Activated effector memory CD4-positive, alpha-beta T cell treated with Interleukin-2 at 50 U/mL for 16 hours (primary cell): ENCODE measurements at regions not wholly inside any gene's neighbourhood (a gene's known extent, or its start where the extent isn't known, plus 50 kb on each side); places are given as distances from the start of the nearest gene placed in this dataset.

Source experiments
- DNase-seq: peaks from one replicate; pipeline ENCODE4 v3.0.0-alpha.2; 2020

GRCh38 chr5:96090215-96090614 lies 128.6 kb upstream of the ELL2 start:
- no peak for DNase-seq

GRCh38 chr5:96088706-96089498 lies 127.3 kb upstream of the ELL2 start:
- no peak for DNase-seq

DNA sequence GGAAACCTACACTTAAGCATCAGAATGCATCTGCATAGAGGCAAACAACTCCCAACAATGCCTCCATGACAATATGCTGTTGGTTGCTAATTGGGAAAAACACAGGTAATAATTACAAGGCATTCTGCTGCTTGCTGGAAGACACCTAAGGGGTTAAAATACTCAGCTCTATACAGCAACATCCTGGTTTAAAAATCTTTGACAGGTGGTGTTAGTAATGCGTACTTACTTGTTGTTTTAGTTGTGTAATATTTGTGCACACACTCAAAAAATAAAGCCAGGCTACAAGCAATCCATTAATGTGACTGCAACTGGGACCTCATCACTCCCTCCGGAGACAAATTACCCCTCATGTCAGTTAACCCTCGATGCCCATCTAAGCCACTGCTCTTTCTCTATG lies 126.3 kb upstream of the ELL2 start:
- no peak for DNase-seq

DNA sequence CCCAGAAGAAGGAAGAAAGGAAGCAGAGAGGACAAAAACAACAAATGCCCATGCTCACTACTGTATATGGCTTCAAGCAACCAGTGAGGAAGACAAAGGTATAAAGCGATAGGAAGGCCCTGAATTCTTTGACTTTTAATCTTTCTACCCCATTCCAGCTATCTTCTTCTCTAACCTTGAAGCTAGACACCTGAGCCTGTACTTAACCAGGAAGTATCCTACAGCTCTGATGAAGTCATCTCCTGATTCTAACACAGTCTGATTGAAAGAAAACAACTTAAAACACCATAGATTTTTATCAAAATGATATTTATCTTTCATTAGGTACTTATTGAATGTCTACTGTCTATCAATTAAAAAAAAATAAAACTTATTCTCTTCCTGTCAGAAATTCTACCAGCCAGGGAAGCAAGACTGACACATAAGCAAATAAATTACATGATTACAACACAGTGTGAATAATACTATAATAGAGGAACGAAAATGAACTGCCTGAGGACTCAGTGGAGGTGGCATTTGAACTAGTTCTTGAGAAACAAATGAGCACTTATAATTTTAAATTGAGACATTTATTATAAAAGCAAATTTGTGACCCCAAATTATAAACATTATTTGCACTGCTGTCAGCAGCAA lies 123.3 kb upstream of the ELL2 start:
- no peak for DNase-seq

GRCh38 chr5:96083361-96083881 lies 121.8 kb upstream of the ELL2 start:
- no peak for DNase-seq

DNA sequence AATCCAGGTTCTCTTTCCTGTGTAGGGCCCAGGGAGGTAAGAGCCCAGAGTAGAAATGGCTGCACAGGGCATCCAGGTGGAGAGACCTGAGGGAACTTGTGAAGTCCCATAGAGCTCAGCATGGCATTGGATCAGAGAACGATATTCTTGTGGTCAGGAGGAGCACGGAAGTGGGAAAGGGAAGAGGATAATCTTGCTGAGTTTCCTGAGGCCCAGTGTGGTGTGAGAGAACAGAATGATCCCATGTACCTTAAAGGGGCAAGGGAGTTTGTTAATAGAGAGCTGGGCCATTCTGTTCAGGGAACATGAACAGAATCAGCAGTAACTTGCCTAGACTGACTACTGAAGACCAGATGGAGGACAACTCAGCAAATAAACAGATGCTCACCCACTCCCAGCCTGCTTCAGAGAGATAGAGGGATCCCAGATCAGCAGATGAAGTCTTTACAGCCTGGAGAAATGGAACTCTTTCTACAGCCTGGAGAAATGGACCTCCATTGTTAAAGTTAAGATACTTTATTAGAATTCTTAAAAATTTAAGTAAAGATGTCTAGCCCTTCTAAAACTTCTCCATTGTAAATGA lies 119.7 kb upstream of the ELL2 start:
- DNase-seq: no peak

- DNase-seq: no peak
Observed at GRCh38 chr5:96080557-96080956, 118.9 kb upstream of the ELL2 start.

DNA sequence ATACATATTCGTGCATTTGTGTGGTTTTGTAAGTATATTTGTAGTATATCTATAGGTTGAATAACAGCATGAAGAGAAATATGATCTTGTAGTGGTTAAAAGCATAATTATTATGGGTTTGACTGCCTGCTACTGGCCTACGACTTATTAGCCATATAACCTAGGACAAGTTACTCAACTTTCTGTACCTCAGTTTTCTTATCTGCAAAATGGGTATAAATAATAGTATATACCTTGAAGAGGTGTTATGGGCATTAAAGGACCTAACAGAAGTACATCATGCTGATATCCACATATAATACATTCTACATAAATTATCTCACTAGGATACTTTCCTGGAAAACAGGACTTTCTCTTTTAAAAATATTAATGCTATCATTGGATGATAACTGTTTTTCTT lies 118.3 kb upstream of the ELL2 start:
- DNase-seq: no peak

GRCh38 chr5:96079075-96079474 lies 117.4 kb upstream of the ELL2 start:
- no peak for DNase-seq

DNA sequence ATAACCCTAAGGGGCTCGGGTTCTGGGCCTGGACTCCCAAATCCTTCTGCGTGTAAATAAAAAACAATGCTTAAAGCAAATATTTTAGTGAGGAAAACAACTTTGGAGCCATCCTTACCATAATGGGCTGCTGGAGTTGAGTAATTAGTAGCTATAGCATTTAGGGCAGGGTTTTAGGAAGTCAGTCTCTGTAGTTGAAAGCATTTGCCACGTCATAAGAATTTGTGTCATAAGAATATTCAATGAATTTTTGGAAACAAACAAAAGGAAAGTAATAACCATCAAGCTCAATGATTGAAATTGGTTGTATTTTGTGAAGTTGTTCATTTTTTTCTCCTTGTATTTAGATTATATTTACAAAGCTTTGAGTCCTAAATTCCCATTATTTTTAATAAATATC lies 114.8 kb upstream of the ELL2 start:
- DNase-seq: no peak

DNA sequence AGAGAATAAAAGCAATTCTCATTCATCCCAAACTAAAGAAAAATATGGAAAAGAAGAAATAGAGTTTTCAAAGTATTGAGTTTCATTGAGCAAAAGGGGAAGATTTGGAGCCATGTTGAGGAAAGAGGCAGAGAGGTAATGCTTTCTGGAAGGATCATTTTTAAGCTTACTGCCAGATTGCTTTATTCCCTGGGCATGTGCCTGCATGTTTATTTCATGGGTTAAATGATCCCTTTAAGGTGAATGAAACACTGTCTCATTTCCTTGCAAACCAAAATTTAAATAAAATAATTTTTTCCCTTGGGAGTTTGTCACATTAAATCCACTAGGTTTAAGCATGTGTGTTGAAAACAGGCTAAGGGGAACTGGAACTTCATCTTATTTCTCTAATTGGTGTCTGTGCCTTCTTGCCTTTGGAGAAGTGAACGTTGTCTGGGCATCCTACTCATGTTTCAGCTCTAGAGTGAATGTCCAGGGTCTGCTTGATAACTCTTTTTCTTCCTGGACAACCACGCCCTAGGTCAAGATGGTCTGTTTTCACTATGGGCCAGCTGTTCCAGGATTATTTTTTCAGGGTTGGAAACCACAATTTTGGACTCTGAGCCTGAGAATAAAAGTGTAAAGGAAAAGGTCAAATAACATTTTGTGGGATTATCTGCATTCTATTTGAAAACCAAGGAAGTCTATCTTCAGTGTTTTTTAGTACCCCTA lies 114.1 kb upstream of the ELL2 start:
- no peak for DNase-seq

GRCh38 chr5:96074870-96075269 lies 113.2 kb upstream of the ELL2 start:
- DNase-seq: no peak

GRCh38 chr5:96074460-96074859 lies 112.8 kb upstream of the ELL2 start:
- no peak for DNase-seq

DNA sequence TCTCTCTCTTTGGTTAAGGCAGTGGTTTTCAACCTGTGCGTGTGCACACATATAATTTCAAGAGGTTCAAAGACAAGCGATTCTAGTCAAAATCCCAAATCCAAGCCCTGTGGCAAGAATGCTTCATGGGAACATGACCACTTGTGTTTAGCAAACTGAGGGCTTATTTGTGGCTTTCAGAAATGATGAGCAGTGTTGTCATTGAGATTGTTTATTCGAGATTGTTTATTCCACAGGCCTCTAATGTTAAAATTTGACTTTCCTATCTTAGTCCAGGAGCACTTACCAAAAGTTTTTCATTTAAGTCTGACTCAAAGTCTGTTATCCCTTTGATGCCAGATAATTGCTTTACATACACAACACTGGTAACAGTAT lies 111.1 kb upstream of the ELL2 start:
- DNase-seq: no peak

GRCh38 chr5:96072138-96072790 lies 110.6 kb upstream of the ELL2 start:
- DNase-seq: no peak

DNA sequence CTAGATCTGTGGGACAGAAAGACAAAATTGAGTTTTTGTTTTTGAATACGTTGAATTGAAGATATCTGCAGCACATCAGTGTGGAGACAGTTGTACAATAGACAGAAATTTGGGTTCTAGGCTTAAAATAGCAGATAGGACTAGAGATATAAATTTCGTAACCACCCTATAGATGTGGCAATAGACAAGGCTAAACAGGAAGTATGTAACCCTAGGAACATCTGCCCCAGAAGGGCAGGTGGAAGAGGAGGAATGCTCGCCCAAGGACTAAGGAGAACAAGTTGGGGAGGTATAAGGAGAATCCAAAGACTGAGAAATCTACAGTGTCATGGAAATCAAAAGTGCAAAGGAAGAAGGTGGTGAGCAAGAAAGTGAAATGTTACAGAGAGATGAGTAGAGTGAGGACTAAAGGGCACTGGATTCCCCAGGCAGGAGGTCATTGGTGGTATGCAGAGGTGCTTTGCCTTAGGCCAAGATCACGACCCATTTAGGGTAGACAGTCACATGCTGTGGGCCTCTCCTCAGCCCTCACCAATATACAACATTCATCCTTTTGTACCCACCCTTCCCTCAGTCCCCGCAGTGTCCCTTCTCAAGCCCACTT lies 109.1 kb upstream of the ELL2 start:
- DNase-seq: no peak

DNA sequence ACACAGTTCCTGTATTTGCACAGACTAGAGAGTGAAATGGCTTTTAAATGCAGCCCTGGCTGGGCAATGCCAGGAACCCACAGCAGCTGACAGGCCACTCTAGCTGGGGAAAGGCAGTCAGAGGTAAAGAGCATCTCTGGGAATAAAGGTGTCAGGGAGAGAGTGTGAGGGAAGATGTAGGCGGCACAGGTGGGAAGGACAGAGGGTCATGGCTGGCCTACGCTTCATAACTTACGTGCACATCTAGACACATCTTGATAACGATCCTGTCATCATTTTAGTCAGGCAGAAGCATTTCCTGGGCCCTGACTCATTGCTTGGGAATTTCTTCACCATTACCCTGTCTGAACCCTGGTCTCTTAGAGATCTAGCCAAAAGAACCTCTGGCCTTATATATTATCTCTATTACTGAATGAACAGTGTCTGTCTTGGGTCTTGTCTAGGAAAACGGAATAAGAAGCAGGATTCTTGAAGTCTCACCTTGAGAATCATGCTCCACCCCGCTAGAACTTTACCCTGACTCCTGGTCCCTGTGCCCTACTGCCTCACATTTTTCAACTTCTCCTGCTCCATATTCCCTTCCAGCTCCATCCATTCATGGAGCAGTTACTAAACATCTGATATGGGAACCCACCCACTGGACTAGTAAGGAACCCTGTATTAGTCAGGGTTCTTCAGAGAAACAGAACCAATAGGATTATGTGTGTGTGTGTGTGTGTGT lies 106.4 kb upstream of the ELL2 start:
- DNase-seq: no peak

DNA sequence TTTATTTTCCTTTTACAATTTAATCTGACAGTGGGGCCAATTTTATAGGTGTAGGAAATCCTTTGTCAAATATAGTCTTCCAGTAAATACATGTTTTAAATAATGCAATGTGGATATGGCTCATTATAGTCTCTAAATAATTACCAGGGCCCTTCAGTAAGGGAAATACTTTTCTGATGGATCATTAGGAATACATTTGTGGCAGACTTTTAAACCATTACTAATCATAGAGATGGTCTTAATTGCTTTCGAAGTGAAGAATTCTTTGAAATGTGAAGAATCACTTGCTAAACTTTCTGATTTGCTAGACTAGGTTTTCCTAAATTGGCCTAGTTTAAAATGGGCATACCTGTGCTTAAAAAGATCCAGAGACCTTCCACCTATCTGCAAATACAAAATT lies 105.6 kb upstream of the ELL2 start:
- no peak for DNase-seq

DNA sequence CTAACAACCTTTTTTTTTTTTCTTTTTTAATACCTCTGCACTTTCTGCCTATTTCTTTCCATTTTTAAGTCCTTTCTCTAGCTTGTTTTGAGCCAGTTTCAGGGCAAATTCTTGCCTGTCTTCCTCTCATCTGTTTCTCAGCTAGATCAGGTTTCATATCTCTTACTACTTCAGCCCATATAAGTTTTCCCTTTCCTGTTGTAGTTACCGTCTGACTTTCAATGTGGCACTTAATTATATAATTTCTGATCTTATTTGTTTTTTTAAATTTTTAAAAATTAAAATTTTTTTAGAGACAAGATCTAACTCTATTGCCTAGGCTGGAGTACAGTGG lies 104.7 kb upstream of the ELL2 start:
- no peak for DNase-seq

DNA sequence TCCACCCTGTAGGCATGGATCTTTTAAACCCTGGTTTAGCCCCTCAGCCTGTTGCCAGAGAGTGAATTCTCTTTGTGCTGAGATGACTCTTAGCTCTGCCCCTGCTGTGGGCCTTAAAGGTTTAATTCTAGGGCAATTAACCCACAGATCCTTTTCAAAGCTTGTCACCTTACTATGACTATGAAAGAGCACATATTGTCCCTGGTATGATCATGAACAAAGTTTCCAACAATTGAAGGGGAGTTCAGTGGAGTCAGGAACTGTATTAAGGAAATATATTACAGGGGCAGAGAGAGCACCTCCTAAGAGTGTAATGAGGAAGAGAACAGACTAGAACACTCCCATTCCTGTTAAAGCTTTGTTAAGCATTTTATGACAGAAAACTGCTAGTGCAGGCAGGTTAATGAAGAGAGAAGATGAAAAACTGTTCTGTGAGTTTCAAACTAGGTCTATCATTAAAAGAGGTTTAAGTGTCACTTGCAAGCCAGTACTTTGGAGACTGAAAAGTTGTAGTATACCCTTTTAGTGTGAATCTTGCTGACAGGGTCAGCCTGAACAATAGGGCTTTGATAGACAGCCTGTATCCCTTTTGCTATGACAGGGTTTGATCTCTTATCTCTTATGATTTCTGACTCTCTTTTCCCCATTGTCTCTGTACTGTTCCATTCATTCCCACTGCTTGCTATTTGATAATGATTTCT lies 104.2 kb upstream of the ELL2 start:
- no peak for DNase-seq

GRCh38 chr5:96064877-96065276 lies 103.2 kb upstream of the ELL2 start:
- no peak for DNase-seq
